Endothelial cell of umbilical vein (primary cell): ENCODE measurements at regions not wholly inside any gene's neighbourhood (a gene's known extent, or its start where the extent isn't known, plus 50 kb on each side); places are given as distances from the start of the nearest gene placed in this dataset.

ENCODE experiments used
- CTCF ChIP-seq, 2 donors: IDR thresholded peaks; 1 replicate in 1 of 2; 2 replicates in 1 of 2; pipeline ENCODE4 v1.5.1; 2011; ENCODE audit warnings: low read length in 2 of 2, mild to moderate bottlenecking in 2 of 2, moderate library complexity in 2 of 2, control low read depth in 1 of 2, inconsistent platforms in 1 of 2, low read depth in 1 of 2; ENCODE audit not compliant: insufficient read depth in 1 of 2; ENCODE audit errors: extremely low read depth in 1 of 2
- EZH2 ChIP-seq: IDR thresholded peaks from 2 replicates; pipeline ENCODE4 v1.6.1; 2012; ENCODE audit warnings: borderline replicate concordance, low read depth, mild to moderate bottlenecking, moderate library complexity, low read length, inconsistent platforms; ENCODE audit not compliant: severe bottlenecking
- JUN ChIP-seq: IDR thresholded peaks from 2 replicates; pipeline ENCODE4 v1.6.1; 2011; ENCODE audit warnings: borderline replicate concordance, low read depth; ENCODE audit not compliant: insufficient read length, insufficient read depth
- POLR2A ChIP-seq: IDR thresholded peaks from 2 replicates; pipeline ENCODE4 v1.6.1; 2012; ENCODE audit warnings: low read depth, mild to moderate bottlenecking, control low read depth, low read length
- POLR2AphosphoS5 ChIP-seq: IDR thresholded peaks from 2 replicates; pipeline ENCODE4 v1.6.1; 2012; ENCODE audit warnings: low read depth, mild to moderate bottlenecking, control low read depth, low read length, moderate library complexity; ENCODE audit not compliant: insufficient read depth

- TF ChIP-seq POLR2AphosphoS5 (no peak), EZH2 (no peak), JUN (no peak), CTCF (IDR thresholded peaks at IDR 0.05; ENCODE audit: extremely low read depth in 1 of 2, insufficient read depth in 1 of 2, low read depth in 1 of 2, low read length in 2 of 2) (no peak), POLR2A (no peak)
Measured at GRCh38 chr4:173912384-173912783, 371.1 kb downstream of the FBXO8 start.
